Endothelial cell (in vitro differentiated cells): ENCODE measurements at regions not wholly inside any gene's neighbourhood (a gene's known extent, or its start where the extent isn't known, plus 50 kb on each side); places are given as distances from the start of the nearest gene placed in this dataset.

ENCODE experiments used
- DNase-seq: peaks from one replicate; pipeline ENCODE4 v3.0.0; 2021; ENCODE audit warnings: low spot score
- H3K27ac Mint-ChIP-seq: one replicate; pipeline ENCODE4 v1.8.0; 2021; ENCODE audit warnings: mixed read lengths, inconsistent platforms; ENCODE audit not compliant: unreplicated experiment
- H3K27me3 Mint-ChIP-seq: one replicate; pipeline ENCODE4 v1.8.0; 2021; ENCODE audit warnings: mild to moderate bottlenecking, moderate library complexity, mixed read lengths, inconsistent platforms; ENCODE audit not compliant: unreplicated experiment
- H3K36me3 Mint-ChIP-seq: one replicate; pipeline ENCODE4 v1.8.0; 2021; ENCODE audit warnings: mild to moderate bottlenecking, low read depth, mixed read lengths, inconsistent platforms; ENCODE audit not compliant: unreplicated experiment
- H3K4me1 Mint-ChIP-seq: one replicate; pipeline ENCODE4 v1.8.0; 2021; ENCODE audit warnings: mild to moderate bottlenecking, mixed read lengths, inconsistent platforms; ENCODE audit not compliant: unreplicated experiment
- H3K4me3 Mint-ChIP-seq: one replicate; pipeline ENCODE4 v1.8.0; 2021; ENCODE audit warnings: mild to moderate bottlenecking, mixed read lengths, inconsistent platforms; ENCODE audit not compliant: unreplicated experiment
- H3K9me3 Mint-ChIP-seq: one replicate; pipeline ENCODE4 v1.8.0; 2021; ENCODE audit warnings: mixed read lengths, inconsistent platforms; ENCODE audit not compliant: unreplicated experiment
- TF ChIP-seq, protein P1 (sequence below): fragments of 200-600 bp; sonication (generic); IDR thresholded peaks from one replicate; pipeline ENCODE4 v1.5.0; 2021; ENCODE audit warnings: antibody characterized with exemption; ENCODE audit not compliant: unreplicated experiment

DNA sequence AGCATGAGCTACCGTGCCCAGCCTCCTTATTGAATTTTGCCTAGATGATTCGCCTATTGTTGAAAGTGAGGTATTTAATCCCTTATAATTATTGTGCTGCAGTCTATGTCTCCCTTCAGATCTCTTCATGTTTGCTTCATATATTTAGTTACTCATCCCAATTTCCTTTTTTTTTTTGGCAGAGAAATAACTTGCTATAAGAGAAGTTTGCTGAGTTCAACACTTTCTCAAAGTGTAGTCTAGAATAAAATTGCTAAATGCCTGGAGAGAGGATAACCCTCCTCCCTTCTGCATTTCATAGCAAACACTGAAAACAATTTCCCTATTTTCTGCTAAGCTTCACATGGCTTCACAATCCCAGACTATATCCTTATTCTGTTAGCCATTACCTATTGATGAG, 136.6 kb upstream of the CD180 start:
- H3K4me1 Mint-ChIP-seq: no peaks in the 10 kb centered on the region
- H3K27ac Mint-ChIP-seq: no peak overlapping the region
- DNase-seq: no peak
- H3K27me3 Mint-ChIP-seq: no peaks in the 10 kb centered on the region
- no peaks in the 10 kb centered on the region for H3K36me3 Mint-ChIP-seq
- no peaks in the 10 kb centered on the region for H3K9me3 Mint-ChIP-seq
- TF ChIP-seq, protein P1, sequence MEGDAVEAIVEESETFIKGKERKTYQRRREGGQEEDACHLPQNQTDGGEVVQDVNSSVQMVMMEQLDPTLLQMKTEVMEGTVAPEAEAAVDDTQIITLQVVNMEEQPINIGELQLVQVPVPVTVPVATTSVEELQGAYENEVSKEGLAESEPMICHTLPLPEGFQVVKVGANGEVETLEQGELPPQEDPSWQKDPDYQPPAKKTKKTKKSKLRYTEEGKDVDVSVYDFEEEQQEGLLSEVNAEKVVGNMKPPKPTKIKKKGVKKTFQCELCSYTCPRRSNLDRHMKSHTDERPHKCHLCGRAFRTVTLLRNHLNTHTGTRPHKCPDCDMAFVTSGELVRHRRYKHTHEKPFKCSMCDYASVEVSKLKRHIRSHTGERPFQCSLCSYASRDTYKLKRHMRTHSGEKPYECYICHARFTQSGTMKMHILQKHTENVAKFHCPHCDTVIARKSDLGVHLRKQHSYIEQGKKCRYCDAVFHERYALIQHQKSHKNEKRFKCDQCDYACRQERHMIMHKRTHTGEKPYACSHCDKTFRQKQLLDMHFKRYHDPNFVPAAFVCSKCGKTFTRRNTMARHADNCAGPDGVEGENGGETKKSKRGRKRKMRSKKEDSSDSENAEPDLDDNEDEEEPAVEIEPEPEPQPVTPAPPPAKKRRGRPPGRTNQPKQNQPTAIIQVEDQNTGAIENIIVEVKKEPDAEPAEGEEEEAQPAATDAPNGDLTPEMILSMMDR: no peak
- H3K4me3 Mint-ChIP-seq: no peak overlapping the region

DNA sequence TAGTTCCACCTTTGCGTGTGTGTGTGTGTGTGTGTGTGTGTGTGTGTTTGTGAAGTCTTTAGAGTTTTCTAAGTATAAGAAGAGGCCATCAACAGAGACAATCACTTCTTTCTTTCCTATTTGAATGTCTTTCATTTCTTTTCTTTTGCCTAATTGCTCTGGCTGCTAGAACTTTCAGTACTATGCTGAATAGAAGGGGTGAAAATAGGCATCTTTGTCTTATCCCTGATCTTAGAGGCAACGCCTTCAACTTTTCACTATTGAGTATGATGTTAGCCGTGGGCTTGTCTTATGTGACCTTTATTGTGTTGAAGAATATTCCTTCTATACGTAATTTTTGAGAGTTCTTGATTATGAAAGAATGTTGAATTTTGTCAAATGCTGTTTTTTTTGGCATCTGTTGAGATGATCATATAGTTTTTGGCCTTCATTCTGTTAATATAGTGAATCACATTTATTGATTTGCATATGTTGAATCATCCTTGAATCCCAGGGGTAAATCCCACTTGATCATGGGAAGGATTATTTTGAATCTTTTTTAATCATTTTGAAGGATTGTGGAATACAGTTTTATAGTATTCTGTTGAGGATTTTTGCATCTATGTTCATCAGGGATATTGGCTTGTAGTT, 134.8 kb upstream of the CD180 start:
- Mint-ChIP-seq H3K4me3 (no peak overlapping the region), H3K36me3 (no peaks in the 10 kb centered on the region), H3K9me3 (no peaks in the 10 kb centered on the region), H3K27ac (no peak overlapping the region), H3K27me3 (no peaks in the 10 kb centered on the region), H3K4me1 (no peaks in the 10 kb centered on the region)
- DNase-seq: no peak
- TF ChIP-seq, protein P1: no peak

DNA sequence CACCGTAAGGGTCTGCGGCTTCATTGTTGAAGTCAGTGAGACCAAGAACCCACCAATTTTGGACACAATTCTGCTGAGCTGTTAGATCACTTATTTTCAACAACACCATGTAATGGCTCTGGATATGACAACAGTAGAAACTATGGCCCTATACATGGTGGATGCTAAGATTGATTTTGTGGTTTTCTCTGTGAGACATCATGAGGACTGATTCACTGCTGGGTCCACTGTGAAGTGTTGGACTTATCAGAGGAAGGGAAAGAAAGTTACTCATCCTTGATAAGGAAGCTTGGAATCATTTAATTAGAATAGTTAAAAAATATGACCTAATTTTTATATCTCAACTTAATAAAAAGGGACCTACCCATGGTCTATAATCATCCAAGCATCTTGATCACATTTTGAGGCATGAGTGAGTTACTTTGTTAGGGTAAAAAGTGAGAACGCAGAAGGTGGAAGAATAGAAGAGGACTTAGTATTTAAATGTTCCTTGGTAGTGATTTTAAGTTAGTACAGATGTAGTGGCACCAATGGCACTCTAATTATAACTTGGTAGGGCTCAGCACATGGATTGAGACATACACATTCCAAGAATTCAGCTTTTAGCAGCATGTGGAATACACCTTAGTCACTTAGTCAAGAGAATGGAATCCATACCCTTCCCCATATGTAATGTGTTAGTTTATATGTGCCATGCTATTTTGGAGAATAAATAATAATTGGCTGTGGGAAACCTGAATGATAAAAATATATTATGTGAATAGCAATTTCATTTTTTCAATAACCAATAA, 123.5 kb upstream of the CD180 start:
- Mint-ChIP-seq H3K4me1 (no peaks in the 10 kb centered on the region), H3K27me3 (peaks cover 3% of the 10 kb centered on the region), H3K4me3 (no peak overlapping the region), H3K9me3 (no peaks in the 10 kb centered on the region), H3K27ac (no peak overlapping the region), H3K36me3 (no peaks in the 10 kb centered on the region)
- TF ChIP-seq, protein P1: no peak
- no peak for DNase-seq

DNA sequence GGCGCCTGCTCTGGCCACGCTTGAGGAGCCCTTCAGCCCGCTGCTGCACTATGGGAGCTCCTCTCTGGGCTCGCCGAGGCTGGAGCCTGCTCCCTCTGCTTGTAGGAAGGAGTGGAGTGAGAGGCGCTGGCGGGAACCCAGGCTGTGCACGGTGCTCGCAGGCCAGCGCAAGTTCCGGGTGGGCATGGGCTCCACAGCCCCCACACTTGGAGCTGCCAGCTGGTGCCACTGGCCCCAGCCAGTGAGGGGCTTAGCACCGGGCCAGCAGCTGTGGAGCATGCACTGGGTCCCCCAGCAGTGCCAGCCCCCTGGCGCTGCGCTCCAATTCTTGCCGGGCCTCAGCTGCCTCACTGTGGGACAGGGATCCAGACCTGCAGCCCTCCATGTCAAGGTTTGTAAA, 122.1 kb upstream of the CD180 start:
- Mint-ChIP-seq H3K9me3 (no peaks in the 10 kb centered on the region), H3K27ac (no peak overlapping the region), H3K4me3 (no peak overlapping the region), H3K27me3 (peaks cover 3% of the 10 kb centered on the region), H3K4me1 (no peaks in the 10 kb centered on the region), H3K36me3 (no peaks in the 10 kb centered on the region)
- TF ChIP-seq, protein P1: no peak
- no peak for DNase-seq

DNA sequence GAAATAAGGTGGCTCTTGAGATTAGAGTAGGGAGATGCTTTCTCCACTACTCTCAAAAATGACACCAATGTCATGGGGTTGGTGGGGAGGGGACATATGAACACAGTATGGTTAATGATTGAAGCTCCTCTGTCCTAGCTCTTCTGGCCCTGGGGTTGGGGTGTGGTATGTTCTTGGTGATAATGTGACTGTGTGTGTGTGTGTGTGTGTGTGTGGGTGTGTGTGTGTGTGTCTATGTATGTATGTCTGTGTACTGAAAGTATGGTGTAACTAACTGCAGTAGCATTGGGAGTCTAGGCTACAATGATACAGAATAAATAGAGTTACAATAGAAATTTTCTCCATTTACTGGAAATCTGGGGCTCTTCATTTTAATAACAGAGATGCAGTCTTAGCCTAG, 121.0 kb upstream of the CD180 start:
- Mint-ChIP-seq H3K36me3 (no peaks in the 10 kb centered on the region), H3K27ac (no peak overlapping the region), H3K9me3 (no peaks in the 10 kb centered on the region), H3K27me3 (peaks cover 3% of the 10 kb centered on the region), H3K4me1 (no peaks in the 10 kb centered on the region), H3K4me3 (no peak overlapping the region)
- TF ChIP-seq, protein P1: no peak
- no peak for DNase-seq
